Right ventricle myocardium superior (tissue), 1 donor: ENCODE measurements at regions not wholly inside any gene's neighbourhood (a gene's known extent, or its start where the extent isn't known, plus 50 kb on each side); places are given as distances from the start of the nearest gene placed in this dataset.
"Not testable (repeated sequence)": the region's sequence is repeated elsewhere in the genome, so short reads cannot be mapped to it uniquely, and the experiment has no call there.

Experiments
- ATAC-seq: fragments of 200-7000 bp; cut with Tn5 transposase; one replicate; pipeline ENCODE4 v1.9.1; 2020; ENCODE audit warnings: mild to moderate bottlenecking; ENCODE audit not compliant: poor library complexity
- DNase-seq: peaks from one replicate; pipeline ENCODE4 v3.0.0-alpha.2; 2020
- intact Hi-C: fragments of 100-400 bp; cut with DNase I; formaldehyde crosslinking; loops from one replicate; pipeline ENCODE4 v1.11.2; 2022
- donor health status: DM: no; HTN: yes; CAD: no; lungs with severe emphysema.

GRCh38 chr5:18801413-18801812, 1167.2 kb downstream of the TAF11L14 start:
- intact Hi-C loops, ATAC-seq, DNase-seq: not testable (repeated sequence)

- no peak for DNase-seq
- ATAC-seq = no peak
- intact Hi-C loops = no loop called here
Observed at GRCh38 chr5:18802336-18802735, 1168.1 kb downstream of the TAF11L14 start.

- intact Hi-C loops = no loop called here
- no peak for ATAC-seq
- no peak for DNase-seq
Observed at GRCh38 chr5:18805376-18805775, 1171.1 kb downstream of the TAF11L14 start.

DNA sequence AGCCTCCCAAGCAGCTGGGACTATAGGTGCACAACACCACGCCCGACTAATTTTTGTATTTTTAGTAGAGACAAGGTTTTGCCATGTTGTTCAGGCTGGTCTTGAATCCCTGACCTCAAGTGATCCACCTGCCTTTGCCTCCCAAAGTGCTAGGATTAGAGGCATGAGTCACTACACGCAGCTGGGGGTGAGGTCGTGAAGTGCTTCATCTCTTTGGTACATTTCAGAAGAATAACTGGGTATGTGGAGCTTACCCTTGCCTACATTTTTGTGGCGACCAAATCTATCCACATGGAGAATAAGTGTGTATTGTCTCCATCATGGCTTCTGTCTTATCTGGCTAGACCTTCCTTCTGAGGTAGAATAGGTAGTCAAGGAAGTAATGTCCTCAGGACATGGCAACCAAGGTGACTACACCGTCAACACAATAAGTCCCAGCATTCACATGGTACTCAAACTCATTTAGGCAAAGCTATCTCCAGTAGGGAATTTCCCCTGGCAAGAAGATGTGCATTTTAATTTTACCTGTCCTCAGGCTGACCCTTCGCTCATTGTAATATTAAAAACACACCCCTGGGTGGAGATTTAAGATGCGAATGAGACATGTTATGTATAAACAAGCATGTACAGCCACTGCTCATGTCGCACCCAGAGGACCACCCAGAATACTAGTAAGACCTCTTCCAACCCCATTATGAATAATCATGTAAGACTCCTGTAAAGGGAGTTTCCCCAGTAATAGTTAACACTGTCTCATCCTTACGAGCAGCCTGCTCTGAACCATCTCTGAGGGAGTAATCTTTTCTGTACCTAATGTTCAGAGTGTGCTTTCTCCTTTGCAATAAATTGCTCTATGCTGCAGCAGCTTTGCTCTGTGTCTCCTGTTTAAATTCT, 1173.2 kb downstream of the TAF11L14 start:
- intact Hi-C loops = no loop called here
- ATAC-seq (no peak), DNase-seq (no peak)

DNA sequence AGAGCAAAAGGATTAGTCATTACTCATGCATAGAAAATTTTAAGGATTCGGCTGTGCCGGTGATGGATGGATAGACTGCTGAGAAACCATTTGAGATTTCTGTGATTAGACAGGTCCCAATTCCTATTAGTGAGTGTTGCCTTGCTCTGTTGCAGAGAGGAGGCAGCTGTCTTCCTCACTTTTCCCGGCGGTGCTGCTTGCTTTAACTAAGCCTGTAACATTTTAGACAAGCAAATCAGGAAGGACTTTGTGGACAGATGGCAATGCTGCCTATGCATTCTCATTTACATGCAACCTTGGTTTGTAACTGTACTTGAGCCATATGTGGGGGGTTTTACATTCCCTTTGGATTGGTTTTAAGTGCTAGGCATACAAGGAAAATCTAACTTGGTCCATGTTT, 1176.3 kb downstream of the CDH18 start:
- intact Hi-C loops = no loop called here
- ATAC-seq (no peak), DNase-seq (no peak)

DNA sequence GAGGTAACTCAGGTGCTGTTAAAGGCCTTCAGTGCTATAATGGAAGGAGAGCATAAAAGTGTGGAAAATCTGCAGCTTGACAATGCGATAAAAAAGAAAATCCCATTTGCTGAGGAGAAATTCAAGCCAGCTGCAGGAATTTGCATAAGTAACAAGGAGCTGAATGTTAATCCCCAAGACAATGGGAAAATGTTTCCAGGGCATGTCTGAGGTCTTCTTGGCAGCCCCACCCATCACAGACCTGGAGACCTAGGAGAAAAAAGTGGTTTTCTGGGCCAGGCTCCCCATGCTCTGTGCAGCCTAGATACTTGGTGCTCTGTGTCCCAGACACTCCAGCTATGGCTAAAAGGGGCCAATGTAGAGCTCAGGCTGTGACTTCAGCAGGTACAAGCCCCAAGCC, 1159.6 kb downstream of the CDH18 start:
- DNase-seq (no peak), ATAC-seq (no peak)
- intact Hi-C loops = no loop called here

DNA sequence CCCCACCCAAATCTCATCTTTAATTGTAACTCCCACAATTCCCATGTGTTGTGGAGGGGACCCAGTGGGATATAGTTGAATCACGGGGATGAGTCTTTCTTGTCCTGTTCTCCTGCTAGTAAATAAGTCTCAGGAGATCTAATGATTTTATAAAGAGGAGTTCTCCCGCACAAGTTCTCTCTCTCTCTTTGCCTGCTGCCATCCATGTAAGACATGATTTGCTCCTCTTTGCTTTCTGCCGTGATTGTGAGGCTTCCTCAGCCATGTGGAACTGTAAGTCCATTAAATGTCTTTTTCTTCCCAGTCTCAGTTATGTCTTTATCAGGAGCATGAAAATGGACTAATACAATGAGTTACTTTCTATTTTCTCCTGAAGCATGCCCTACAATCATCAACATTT, 1158.5 kb downstream of the CDH18 start:
- ATAC-seq (no peak), DNase-seq (no peak)
- intact Hi-C loops = no loop called here

DNA sequence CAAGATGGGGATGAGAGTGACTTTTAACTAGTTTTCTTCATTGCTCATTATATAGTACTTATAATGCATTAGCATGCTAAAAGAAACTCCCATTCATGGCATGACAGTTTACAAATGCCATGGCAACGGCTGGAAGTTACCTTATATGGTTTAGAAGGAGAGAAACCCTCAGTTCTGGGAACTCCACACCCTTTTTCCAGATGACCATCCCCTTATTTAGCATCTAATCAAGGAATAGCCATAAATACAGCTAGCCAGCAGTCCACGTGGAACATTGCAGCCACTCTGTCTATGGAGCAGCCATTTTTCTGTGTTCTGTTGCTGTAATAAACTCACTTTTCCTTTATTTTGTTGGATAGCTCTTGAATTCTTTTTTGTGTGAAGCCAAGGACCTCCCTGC, 1137.8 kb downstream of the CDH18 start:
- intact Hi-C loops = no loop called here
- ATAC-seq (no peak), DNase-seq (no peak)

GRCh38 chr5:18872978-18873377, 1115.0 kb downstream of the CDH18 start:
- no peak for DNase-seq
- no peak for ATAC-seq
- intact Hi-C loops = no loop called here

DNA sequence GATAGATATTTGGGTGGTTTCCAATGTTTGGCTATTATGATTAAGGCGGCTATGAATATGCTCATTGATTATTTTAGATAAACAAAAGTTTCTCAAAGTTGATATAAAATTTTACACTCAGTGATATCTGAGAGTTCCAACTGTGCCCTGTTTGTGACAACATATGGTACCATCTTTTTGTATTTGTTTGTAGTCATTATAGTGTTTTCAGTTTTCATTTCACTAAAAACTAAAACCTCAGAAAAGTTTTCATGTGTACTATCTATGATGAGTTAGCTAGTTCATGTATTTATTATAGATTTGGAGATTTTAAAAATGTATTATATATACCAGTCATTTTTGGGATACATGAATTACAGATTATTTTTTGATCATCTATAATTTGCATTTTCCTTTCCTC, 1111.4 kb downstream of the CDH18 start:
- ATAC-seq = no peak
- no peak for DNase-seq
- intact Hi-C loops = no loop called here

DNA sequence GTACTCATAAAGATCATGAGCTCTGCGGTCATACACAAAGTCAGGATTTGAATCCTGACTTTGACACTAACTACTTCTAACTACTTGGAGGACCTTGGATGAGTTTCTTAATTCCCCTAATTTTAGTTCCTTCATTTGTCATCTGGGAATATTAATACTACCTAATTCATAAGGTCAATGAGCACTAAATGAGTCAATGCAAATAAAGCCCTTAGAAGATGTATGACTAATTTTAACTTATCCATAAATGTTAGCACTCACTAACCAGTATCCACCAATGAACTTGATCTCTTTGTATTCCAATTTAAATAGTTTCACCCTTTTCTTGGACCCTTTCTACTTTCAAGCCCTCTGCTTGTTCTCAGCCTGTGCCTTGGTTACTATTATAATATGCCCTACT, 1106.4 kb downstream of the CDH18 start:
- intact Hi-C loops = no loop called here
- DNase-seq (no peak), ATAC-seq (no peak)

- intact Hi-C loops = no loop called here
- DNase-seq (no peak), ATAC-seq (no peak)
Observed at GRCh38 chr5:18882154-18882553, 1105.8 kb downstream of the CDH18 start.

DNA sequence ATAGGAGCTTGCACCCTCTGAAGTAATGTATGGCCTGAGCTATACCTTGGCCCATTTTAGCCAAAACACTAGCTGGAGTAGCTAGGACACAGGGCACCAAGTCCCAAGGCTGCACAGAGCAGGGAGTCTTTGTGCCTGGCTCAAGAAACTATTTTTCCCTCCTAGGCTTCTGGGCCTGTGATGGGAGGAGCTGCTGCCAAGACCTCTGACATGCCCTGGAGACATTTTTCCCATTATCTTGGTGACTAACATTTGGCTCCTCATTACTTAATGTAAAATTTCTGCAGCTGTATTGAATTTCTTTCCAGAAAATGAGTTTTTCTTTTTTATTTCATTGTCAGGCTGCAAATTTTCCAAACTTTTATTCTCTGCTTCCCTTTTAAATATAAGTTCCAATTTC, 1099.2 kb downstream of the CDH18 start:
- ATAC-seq (no peak), DNase-seq (no peak)
- intact Hi-C loops = no loop called here

DNA sequence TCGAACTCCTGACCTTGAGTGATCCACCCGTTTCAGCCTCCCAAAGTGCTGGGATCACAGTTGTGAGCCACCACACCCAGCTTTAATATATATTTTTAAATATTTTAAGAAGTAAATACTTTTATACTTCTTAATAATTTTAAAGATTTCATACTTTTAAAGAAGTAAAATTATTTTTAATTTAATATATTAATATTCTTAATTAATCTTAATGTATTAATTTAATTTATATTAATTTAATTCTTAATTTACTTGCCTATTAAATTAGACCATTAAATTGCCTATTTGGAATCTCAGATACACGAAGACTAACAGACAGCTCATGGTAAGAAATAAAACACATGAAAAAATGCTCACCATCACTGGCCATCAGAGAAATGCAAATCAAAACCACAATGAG, 1087.4 kb downstream of the CDH18 start:
- ATAC-seq (no peak), DNase-seq (no peak)
- intact Hi-C loops = no loop called here

GRCh38 chr5:18920966-18921365, 1067.0 kb downstream of the CDH18 start:
- DNase-seq (no peak), ATAC-seq (no peak)
- intact Hi-C loops = no loop called here

GRCh38 chr5:18932081-18932480, 1055.9 kb downstream of the CDH18 start:
- intact Hi-C loops = no loop called here
- ATAC-seq = no peak
- no peak for DNase-seq

GRCh38 chr5:18944771-18945170, 1043.2 kb downstream of the CDH18 start:
- DNase-seq = no peak
- intact Hi-C loops = no loop called here
- ATAC-seq = no peak

GRCh38 chr5:18954239-18954638, 1033.8 kb downstream of the CDH18 start:
- intact Hi-C loops = no loop called here
- no peak for DNase-seq
- no peak for ATAC-seq

DNA sequence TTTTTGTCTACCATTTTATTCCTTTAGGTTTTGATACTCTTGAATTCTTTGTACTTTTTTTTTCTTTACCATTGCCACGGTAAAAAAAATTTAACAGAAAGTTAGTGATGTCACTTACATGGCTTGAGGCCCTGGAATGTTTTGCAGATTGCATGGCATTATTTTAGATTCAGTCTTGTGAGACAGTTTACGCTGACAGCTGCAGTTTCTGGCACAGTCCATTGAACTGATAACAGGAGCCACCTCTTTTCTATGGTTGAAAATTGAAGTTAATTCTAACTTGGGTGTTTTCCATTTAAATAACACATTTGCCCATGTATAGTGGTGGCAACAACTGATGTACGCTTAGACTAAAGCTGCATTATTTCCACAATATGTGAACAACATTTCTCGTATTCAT, 1028.5 kb downstream of the CDH18 start:
- ATAC-seq = no peak

GRCh38 chr5:18961234-18961633, 1026.8 kb downstream of the CDH18 start:
- intact Hi-C loops = no loop called here
- DNase-seq = no peak
- ATAC-seq = no peak

More for the DNA sequence above, 1028.5 kb downstream of the CDH18 start:
- intact Hi-C loops = no loop called here
- no peak for DNase-seq

DNA sequence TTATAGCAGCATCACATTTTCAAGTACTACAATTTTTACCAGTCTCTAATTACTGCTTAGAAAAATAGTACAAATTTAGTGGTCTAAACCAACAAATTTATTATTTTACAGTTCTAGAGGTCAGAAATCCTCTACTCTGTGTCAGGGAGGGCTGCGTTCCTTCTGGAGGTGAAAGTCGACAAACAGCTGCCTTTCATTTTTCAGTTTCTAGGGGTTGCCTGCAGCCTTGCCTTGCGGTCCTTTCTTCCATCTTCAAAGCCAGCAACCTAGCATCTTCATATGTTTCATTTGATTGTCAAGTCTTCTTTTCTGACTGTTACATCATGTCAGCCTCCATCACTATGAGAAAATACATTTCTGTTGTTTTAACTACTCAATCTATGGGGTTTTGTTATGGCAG, 1022.1 kb downstream of the CDH18 start:
- DNase-seq (no peak), ATAC-seq (no peak)
- intact Hi-C loops = no loop called here
